Mucosa of gallbladder (tissue), 1 donor: ENCODE measurements at regions not wholly inside any gene's neighbourhood (a gene's known extent, or its start where the extent isn't known, plus 50 kb on each side); places are given as distances from the start of the nearest gene placed in this dataset.
"Not testable (repeated sequence)": the region's sequence is repeated elsewhere in the genome, so short reads cannot be mapped to it uniquely, and the experiment has no call there.

Experiments used
- DNase-seq: peaks from one replicate; pipeline ENCODE4 v3.0.0-alpha.2; 2020; ENCODE audit warnings: low spot score
- donor health status: DM: no; HTN: no; CAD: no.

- peak; percentile 64 for DNase-seq
Measured at GRCh38 chr17:19470530-19471261, 59.7 kb downstream of the RNF112 start.

GRCh38 chr17:19474405-19474804 is 59.2 kb upstream of the SLC47A1 start:
- DNase-seq, result not testable (repeated sequence)

GRCh38 chr17:19475800-19476199 is 57.9 kb upstream of the SLC47A1 start:
- not testable (repeated sequence) for DNase-seq

GRCh38 chr17:19482576-19482975 is 51.1 kb upstream of the SLC47A1 start:
- no peak for DNase-seq
